Germinal center (tissue), 1 donor: ENCODE measurements at regions not wholly inside any gene's neighbourhood (a gene's known extent, or its start where the extent isn't known, plus 50 kb on each side); places are given as distances from the start of the nearest gene placed in this dataset.

Experiments used
- DNase-seq: peaks from one replicate; pipeline ENCODE4 v3.0.0; 2012; ENCODE audit warnings: mixed read lengths, low spot score

DNA sequence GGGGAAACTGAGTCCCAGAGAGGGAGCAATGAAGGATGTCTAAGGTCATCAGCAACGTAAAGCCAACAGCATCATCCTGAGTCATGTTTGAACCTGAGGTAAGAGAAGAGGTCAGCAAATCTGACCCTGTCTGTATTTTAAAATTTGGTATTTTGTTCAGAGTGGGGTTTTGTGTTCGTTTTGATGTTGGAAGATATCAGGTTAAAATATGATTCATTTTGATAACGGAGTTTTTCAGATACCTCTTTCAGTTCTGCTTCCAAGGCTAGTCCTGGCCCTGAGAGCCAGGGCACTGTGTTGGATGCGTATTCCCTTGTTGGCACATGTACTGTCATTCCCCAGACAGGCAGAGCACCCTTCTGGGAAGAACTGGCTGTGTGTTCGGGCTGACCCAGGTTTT lies 291.0 kb downstream of the NSG2 start:
- DNase-seq: no peak

DNA sequence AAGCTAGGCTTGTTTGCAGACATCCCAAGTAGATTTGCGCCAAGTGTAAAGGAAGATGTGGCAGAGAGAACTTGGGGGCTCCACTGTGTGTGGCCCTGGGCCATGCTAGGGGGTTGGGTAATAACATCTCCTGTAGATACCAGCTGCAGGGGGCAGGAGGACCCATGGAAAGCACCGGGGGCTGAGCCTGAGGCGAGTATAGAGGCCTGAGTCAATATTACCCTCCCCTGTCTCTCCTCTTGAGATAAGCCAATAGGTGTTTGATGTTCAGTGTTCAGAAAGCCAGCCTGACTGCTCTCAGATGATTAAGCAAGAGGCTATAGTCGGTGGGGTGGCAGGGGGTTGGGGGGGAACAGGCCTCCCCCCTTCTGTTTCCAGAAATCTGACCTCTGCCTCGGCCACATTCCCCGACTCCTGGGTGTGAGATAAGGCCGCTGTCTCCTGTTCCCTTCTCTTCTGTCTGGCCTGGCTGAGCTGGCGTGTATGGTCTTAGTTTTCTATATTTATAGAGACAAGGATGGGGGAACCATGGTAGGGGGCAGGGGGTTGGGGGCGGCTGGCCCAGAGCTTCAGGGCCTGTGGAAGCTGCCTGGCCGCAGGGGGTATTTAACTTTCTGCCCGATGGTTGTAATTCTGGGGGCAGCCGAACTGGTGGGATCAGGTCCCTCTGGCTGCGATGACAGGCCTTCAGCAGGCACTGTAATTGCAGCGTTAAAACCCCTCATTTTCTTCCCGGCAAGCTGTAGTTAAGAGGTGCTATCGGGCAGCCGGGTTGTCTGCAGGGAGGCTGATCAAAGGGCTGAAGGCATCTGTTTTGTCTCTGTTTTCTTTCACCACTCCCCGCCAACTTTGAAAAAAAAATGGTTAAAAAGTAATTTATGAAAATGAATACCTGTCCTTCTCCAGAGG lies 292.0 kb downstream of the NSG2 start:
- DNase-seq: no peak

- DNase-seq: no peak
Measured at GRCh38 chr5:174338185-174339010, 292.9 kb downstream of the NSG2 start.

DNA sequence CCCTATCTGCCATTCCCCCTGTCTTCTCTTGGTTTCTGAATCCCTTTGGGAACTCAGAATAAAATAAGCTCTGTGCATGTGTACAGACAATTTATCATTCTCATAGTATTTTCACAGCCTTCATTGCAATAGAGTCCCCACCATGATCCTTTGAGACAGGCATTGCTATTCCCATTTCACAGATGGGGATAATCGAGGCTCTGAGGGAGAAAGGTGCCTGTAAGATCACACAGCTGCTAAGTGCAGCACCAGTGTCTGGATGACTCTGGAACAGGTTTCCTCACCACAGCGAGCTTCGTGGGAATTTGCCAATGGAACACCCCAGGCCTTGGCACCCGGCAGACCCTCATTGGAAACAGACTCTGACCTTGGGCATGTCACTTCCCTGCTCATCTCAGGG lies 293.6 kb downstream of the NSG2 start:
- no peak for DNase-seq

DNA sequence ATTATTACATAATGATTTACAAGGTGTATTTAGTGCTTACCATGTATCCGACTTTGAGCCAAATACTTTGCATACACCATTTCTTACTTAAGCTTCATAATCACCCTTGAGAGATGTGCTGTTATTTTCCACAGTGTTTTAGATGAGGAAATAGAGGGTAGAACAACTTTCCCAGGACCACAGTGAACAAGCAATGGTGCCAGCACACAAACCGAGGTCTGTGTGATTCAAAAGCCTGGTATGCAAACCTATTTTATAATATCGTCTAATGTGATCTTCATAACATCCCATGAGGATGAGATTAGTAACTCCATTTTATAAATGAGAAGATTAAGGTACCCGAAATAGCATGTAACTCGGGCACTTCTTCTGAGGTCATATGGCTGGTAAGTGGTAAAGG lies 294.7 kb downstream of the NSG2 start:
- DNase-seq: no peak

DNA sequence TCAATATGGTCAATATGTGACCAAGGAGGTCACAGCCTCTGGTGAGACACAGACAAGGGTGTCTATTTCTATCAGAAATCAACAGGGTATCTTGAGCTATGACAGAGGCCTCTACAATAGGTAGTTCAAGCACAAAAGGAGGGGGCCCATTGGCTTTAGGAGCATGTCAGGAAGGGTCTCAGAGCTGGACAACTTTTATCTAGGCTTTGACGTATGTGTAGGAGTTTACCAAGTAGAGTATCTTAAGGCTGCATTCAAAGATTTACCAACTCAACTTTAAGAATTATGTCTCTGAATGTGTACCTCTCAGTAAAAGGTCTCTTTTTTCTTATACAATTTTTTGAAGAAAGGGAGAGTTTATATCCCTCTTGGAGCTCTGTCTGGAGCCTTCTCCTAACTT lies 297.2 kb downstream of the NSG2 start:
- no peak for DNase-seq

GRCh38 chr5:174343826-174344225 lies 298.3 kb downstream of the NSG2 start:
- DNase-seq: no peak

DNA sequence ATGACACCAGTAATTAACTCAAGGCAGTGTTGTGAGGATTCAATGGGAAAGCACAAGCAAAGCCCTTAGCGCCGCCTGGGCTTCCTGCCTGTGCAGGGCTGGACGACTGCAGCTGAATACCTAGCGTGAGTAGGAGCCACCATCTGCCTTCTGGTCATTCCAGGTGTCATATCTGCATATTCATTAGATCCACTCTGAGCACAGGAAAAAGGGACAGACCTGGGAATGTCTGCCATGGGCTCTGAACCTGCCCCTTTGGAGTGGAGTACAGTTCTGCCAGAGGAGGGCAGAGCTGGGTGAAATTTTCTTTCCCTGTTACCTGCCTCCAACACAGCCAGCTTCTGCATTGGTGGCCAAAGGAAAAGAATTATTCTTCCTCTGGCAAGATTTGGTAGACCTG lies 298.8 kb downstream of the NSG2 start:
- no peak for DNase-seq

DNA sequence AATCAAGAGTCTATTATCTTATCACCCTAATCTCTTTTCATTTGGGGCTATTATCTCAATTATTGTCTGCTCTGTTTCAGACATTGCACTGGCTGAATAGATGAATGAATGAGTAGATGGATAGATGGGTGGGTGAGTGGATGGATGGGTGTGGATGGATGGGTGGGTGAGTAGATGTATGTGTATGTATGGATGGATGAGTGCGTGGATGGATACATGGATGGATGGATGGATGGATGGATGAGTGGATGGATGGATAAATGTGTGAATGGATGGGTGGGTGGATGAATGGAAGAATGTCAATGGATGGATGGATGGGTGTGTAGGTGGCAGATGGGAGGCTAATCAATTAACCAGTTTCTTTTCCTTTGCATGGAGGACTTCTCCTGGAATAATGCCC lies 301.7 kb downstream of the NSG2 start:
- DNase-seq: no peak

DNA sequence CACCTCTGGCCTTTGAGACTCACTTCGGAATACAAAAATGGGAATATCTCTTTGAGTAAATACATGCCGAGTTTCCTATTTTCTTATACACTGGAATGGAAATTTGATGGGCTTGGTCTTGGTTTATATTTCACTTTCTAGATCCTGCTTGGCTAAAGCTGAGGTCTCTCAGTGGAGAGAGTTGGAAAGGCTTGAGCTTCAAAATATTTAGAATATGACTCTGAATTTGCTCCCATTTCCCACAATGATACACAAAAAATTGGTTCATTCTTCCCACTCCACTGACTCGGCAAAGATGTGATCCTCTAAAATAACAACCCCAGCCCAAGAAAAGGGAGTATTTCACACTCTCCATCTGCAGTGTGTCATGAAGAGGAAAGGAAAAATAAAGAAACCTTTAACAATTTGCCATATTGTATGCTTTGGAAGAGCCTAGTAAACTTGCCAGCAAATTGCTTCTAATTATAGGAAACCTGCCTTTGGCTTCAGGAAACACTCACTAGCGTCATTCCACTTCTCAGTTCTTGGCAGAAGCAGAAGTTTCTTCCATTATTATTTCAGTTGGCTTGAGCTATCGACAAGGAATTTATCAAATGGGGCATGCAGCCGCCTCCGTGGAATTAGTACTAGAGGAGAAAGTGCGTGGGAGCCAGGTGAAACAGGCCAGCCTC lies 302.9 kb downstream of the NSG2 start:
- no peak for DNase-seq

DNA sequence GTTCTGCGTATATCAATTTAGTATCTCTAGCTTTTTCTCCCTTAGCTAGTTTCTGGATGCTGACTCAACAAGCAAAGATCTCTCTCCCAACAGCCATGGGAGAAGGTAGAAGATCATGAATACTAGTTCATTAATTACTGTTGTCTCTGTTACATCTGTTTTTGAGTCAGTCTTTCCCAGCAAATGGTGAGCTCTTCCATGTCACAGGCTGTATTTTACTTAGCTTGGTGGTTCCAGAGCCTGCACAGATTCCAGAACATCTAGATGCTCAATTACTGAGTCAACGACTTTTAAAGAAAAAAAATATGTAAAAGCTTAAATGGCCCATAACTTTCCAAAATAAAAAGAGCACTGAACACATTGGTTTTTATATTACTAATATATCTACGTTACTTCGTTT lies 307.2 kb downstream of the NSG2 start:
- DNase-seq: no peak

DNA sequence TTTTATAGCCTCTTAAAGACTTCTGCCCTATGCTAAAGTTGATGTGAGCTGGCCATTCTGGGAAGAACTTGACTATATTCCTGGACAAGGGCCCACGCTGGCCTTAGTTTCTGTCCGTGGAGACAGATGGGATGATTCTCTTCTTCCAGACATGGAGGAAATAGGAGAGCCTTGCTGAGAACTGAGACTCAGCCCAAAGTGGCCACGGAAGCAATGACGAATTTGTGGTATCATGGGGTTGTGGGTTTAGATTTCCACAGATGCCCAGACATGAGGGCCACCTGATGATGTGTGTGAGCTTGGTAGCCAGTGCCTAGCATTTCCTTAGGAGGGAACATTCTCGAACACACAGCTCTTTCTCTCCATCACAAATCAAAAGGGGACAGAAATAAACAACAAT lies 309.1 kb downstream of the NSG2 start:
- no peak for DNase-seq

- no peak for DNase-seq
Measured at GRCh38 chr5:174355208-174355612, 309.7 kb downstream of the NSG2 start.

DNA sequence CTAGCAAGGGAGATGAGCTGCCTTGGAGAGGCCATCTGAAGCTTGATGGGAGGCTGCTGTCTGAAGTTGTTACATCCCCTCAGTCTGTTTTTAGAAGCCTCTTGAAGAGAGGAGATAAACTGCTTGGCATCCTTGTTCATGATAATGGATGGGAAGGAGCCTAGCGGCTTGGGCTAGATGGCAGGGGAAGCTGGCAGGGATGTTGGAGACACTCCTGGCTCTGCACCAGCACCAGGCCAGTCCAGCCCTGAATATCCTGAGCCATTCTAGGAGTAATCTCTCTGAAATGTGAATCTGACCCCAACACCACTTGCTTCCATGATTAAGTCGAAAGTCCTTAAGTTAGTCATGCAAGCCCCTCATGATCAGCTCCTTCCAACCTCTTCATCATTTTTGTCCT lies 310.5 kb downstream of the NSG2 start:
- no peak for DNase-seq

DNA sequence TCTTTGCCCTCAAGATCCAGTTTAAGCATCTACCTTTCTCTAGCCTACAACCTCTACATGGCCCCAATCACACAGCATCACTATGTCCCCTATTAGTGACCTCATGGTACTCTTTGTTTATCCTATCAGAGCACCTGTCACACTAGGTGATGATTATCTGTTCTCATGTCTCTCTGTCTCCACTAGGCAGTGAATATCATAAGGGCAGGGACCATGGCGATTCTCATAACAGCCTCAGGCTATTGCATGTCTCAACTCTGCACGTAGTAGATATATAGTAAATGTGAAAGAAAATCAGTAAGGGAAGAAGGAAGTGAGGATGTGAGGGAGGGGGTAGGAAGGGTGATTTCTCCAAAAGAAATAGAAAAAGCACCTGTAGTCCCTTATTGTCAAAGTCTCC lies 311.0 kb downstream of the NSG2 start:
- DNase-seq: no peak

- DNase-seq: no peak
Measured at GRCh38 chr5:174358276-174358675, 312.8 kb downstream of the NSG2 start.

GRCh38 chr5:174359071-174359470 lies 313.6 kb downstream of the NSG2 start:
- no peak for DNase-seq

DNA sequence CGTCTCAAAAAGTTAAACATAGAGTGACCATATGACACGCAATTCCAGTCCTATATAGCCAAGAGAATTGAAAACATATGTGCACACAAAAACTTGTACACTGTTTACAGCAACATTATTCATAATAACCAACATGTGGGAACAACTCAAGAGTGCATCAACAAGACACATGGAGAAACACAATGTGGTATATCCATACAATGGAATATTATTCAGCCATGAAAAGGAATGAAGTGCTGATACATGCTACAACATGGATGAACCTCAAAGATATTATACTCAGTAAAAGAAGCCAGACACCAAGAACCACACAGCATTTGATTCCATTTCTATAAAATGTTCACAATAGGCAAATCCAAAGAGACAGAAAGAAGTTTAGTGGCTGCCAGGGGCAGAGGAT lies 317.0 kb downstream of the NSG2 start:
- no peak for DNase-seq

- DNase-seq: no peak
Measured at GRCh38 chr5:174363934-174364333, 318.4 kb downstream of the NSG2 start.

DNA sequence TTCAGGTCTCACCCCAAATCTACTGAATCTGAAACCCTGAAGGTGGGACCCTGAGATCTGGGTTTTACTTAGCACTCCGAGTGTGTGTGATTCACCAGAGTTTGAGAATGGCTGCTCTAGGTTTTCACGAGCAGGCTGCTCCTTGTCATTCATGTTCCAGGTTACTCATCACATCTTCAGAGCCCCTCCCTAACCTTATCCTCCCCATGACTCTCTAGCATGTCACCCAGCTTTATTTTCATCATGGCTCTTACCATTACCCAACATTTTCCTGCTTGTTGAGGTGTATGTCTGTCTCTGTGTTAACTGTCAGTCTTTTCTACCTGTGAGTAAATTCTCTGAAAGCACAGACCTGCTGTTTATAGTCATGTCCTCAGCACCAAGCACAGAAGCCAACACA lies 319.2 kb downstream of the NSG2 start:
- DNase-seq: no peak

DNA sequence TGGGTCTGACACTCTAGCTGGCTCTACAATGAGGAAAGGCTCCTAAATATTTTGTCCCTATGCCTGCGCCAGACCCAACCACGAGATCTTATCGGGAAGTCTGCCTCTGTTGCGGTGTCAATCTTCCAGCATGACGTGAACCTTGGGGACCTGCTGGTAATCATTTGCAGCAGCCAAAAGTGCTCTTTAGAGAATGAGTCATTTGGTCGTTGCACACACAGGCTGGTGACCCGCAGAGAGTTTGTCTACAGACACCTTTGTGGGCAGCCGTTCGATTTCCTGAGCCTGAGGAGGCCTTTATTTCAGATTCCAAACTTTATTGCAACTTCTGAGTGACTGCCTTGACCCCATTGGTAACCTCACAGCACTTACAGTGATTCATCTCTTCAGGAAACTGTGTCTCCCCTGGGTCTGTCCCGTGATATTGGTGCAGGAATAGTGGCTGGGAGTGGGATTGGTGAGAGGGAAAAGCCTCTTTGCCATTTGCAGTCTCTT lies 326.1 kb downstream of the NSG2 start:
- DNase-seq: no peak

GRCh38 chr5:174374206-174374605 lies 328.7 kb downstream of the NSG2 start:
- no peak for DNase-seq

DNA sequence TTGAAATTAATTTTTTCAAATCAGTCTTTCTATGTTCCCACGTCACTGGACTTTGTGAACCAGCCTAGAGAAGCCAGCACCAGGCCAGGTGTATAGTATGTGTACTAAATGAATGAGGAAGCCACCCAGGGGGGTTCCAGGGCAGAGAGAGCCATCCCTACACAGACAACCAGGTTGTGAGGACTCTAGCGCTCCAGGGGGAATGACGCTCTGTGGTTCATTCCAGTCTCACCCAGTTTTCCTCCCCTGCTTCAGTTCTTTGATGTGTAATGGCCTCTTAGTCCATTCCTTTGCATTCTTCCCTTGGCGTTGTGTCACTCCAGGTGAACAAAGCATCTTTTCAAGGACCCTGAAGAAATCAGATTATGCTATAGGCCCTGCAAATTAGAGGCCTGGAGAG lies 330.6 kb downstream of the NSG2 start:
- no peak for DNase-seq
